A549 (cell line): ENCODE measurements at regions not wholly inside any gene's neighbourhood (a gene's known extent, or its start where the extent isn't known, plus 50 kb on each side); places are given as distances from the start of the nearest gene placed in this dataset.

Experiments used
- HOXB5 ChIP-seq: fragments of 250-450 bp; sonication (Bioruptor Pico); IDR thresholded peaks from 2 replicates; pipeline ENCODE4 v1.5.0; 2020; ENCODE audit warnings: mild to moderate bottlenecking, moderate library complexity
- MAX ChIP-seq: IDR thresholded peaks from 2 replicates; pipeline ENCODE4 v1.6.1; 2012
- POLR2A ChIP-seq: IDR thresholded peaks from 2 replicates; pipeline ENCODE4 v1.6.1; 2012; ENCODE audit warnings: mild to moderate bottlenecking, low read length
- TF ChIP-seq, protein P1 (sequence below): fragments of >200 bp; sonication (Bioruptor Twin); formaldehyde crosslinking; IDR thresholded peaks from 3 replicates; pipeline ENCODE4 v1.5.1; 2016

- TF ChIP-seq POLR2A (no peak), MAX (no peak), HOXB5 (CRISPR knock-in tag) (no peak)
- TF ChIP-seq, protein P1, sequence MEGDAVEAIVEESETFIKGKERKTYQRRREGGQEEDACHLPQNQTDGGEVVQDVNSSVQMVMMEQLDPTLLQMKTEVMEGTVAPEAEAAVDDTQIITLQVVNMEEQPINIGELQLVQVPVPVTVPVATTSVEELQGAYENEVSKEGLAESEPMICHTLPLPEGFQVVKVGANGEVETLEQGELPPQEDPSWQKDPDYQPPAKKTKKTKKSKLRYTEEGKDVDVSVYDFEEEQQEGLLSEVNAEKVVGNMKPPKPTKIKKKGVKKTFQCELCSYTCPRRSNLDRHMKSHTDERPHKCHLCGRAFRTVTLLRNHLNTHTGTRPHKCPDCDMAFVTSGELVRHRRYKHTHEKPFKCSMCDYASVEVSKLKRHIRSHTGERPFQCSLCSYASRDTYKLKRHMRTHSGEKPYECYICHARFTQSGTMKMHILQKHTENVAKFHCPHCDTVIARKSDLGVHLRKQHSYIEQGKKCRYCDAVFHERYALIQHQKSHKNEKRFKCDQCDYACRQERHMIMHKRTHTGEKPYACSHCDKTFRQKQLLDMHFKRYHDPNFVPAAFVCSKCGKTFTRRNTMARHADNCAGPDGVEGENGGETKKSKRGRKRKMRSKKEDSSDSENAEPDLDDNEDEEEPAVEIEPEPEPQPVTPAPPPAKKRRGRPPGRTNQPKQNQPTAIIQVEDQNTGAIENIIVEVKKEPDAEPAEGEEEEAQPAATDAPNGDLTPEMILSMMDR: no peak
Measured at GRCh38 chr10:81065474-81065873, 527.8 kb downstream of the SH2D4B start.
